ENCODE measurements at regions not wholly inside any gene's neighbourhood (a gene's known extent, or its start where the extent isn't known, plus 50 kb on each side); places are given as distances from the start of the nearest gene placed in this dataset.

GRCh38 chr7:32335107-32335506 is 155.1 kb downstream of the LSM5 start:
- Histone ChIP-seq H3K79me2 (ENCODE audit: insufficient read depth, low read length) (no peaks in the 10 kb centered on the region), H3K4me2 (ENCODE audit: low read length) (no peak overlapping the region), H2AFZ (ENCODE audit: low read depth, low read length, poor library complexity, severe bottlenecking) (no peak overlapping the region), H3K36me3 (ENCODE audit: control insufficient read depth in 1 of 2, insufficient read depth in 2 of 2, low read length in 2 of 2) (no peaks in the 10 kb centered on the region), H3K9ac (ENCODE audit: low read length) (no peak overlapping the region), H3K9me3 (ENCODE audit: control insufficient read depth in 1 of 2, insufficient read depth in 1 of 2, low read depth in 1 of 2, low read length in 2 of 2) (no peaks in the 10 kb centered on the region), H3K4me1 (ENCODE audit: control insufficient read depth in 1 of 2, insufficient read depth in 2 of 2, low read length in 2 of 2) (no peaks in the 10 kb centered on the region), H3K4me3 (replicated peaks in 1 of 2; ENCODE audit: low read depth in 1 of 2, low read length in 2 of 2) (no peak overlapping the region), H4K20me1 (ENCODE audit: insufficient read depth) (no peaks in the 10 kb centered on the region), H3K27ac (ENCODE audit: low read depth, low read length) (no peak overlapping the region), H3K9me2 (ENCODE audit: insufficient read depth) (no peaks in the 10 kb centered on the region), H3K27me3 (ENCODE audit: insufficient read depth, low read length) (no peaks in the 10 kb centered on the region)
- CTCF ChIA-PET, result no interaction called here
- intact Hi-C loops (cut with micrococcal nuclease), result no loop called here
- POLR2A ChIA-PET, result no interaction called here
- DNase-seq (ENCODE audit: low read depth, low spot score), result no peak
- no TSS peak for BruUV-seq (replicated peaks)
- TF ChIP-seq CBX3 (IDR thresholded peaks at IDR 0.05; ENCODE audit: low read depth) (no peak), CEBPB (IDR thresholded peaks at IDR 0.05; ENCODE audit: low read depth) (no peak), YY1 (IDR thresholded peaks at IDR 0.05; ENCODE audit: extremely low read depth, insufficient replicate concordance, low read depth, low read length) (no peak), MAX (IDR thresholded peaks at IDR 0.05) (no peak), ZNF274 (IDR thresholded peaks at IDR 0.05; ENCODE audit: low read depth, low read length) (no peak), CTCF (IDR thresholded peaks at IDR 0.05 in 2 of 3, conservative IDR thresholded peaks at IDR 0.05 in 1 of 3; ENCODE audit: borderline replicate concordance in 1 of 3, insufficient read depth in 1 of 3, low read depth in 2 of 3, low read length in 2 of 3) (no peak), ATF3 (IDR thresholded peaks at IDR 0.05) (no peak), POLR2A (IDR thresholded peaks at IDR 0.05; ENCODE audit: borderline replicate concordance, extremely low read depth, insufficient read depth, insufficient read length) (no peak), TCF7L2 (IDR thresholded peaks at IDR 0.05; ENCODE audit: borderline replicate concordance, extremely low read depth, insufficient read depth, insufficient read length) (no peak)
- ATAC-seq, result no peak
- RAD21 ChIA-PET (ENCODE audit: low non-redundant PET in 1 of 2, low total read pairs in 2 of 2, uncharacterized antibody in 2 of 2, unreplicated experiment in 2 of 2), result no interaction called here

Measured in HCT116 (cell line).